ENCODE measurements at regions not wholly inside any gene's neighbourhood (a gene's known extent, or its start where the extent isn't known, plus 50 kb on each side); places are given as distances from the start of the nearest gene placed in this dataset.
"Not testable (repeated sequence)": the region's sequence is repeated elsewhere in the genome, so short reads cannot be mapped to it uniquely, and the experiment has no call there.

DNA sequence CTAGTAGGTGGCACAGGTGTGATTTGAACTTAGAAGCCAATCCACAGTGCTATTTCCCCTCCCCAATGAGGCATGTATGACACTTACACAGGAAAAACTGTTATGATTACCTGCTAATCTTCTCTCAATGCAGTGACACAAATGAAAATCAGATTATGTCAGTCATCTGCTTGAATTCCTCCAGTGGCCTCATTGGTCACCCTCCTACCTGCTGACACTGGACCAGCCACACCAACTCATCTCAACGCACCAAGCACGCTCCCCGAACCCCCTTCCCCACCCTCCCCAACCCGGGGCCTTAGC, 82.2 kb upstream of the SEC11C start:
- no peak for DNase-seq (ENCODE audit: low read depth in 2 of 3, low spot score in 1 of 3)

DNA sequence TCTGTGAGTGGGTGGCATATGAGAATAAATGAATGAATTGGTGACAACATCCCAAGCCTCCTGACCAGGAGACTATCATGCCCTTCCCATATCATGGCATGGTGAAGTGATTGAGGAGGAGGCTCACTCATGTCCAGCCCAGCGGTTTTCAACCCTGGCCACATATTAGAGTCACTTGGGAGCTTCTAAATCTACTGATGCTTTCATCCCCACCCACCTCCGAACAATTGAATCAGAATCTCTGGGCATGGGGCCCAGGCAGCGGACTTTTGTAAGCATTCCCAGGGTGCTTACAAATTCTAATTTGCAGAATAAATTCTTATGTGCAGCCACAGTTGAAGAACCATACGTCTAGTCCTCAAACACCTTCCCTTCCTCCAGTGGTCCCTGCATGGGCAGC, 81.7 kb upstream of the SEC11C start:
- no peak for DNase-seq (ENCODE audit: low read depth in 2 of 3, low spot score in 1 of 3)

DNA sequence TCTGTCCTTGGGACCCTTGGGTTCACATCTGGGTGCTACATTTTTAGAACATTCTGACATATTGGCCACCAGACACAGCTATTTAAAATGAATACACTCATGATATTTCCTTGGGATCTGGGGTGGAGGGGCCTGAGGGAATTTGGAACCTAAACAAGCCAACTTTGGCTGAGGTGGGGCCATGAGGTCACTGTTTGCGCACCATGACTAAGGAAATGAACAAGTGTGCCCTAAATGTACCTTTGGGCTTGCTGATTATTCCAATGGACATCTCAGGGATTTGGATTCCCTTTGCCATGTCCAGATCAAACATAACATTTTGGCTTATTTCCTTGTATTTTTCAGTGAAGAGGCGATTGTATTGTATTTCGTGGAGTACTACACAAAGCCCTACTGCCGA, 80.5 kb upstream of the SEC11C start:
- no peak for DNase-seq (ENCODE audit: low read depth in 2 of 3, low spot score in 1 of 3)

DNA sequence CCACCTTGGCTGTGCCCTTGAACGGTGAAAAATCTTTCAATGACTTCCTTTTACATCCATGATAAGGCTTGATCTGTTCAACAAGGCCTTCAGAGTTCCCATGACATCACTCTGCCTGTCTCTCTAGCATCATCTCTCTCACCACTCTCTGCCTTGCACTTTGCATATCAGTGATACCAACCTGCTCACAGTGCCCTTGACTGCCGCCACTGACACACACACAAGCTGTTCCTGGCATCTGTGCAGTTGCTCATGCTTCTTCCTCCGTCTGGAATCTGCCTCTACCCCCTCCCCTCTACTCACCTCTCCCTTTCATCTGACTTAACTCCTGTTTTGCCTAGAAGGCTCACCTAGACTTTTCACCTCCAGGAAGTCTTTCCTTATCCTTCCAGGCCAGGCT, 79.1 kb upstream of the SEC11C start:
- no peak for DNase-seq (ENCODE audit: low read depth in 2 of 3, low spot score in 1 of 3)

DNA sequence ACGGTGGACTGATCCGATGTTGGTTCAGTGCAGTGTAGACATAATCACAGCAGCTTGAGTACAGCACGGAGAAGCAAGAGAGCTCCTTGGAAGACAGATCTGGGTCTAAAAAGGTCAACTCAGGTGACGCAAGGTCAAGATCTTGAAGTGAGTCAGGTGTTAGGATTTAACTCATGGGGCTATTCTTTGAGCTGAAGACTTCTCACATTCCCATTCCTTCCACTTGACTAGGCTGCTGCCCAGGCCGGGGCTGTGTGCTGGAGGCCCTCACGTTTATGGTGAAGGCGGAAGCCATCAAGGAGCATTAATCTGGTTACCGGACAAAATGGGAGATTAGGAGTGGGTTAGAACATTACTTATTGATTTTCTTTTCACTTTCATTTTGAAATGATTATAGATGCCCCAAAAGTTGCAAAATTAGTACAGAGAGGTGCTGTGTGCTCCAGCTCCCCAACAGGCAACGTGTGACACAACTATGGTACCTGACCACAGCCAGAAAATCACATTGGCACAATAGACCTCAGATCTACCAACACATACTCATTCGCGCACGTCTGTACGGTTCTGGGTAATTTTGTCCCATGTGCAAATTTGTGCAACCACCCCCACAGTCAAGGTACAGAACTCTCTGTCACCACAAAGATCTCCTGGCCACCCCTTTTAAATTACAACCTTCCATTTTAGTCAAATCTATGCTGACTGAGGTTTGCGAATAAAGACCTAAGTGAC, 77.6 kb upstream of the SEC11C start:
- DNase-seq (ENCODE audit: low read depth in 2 of 3, low spot score in 1 of 3), result no peak

DNA sequence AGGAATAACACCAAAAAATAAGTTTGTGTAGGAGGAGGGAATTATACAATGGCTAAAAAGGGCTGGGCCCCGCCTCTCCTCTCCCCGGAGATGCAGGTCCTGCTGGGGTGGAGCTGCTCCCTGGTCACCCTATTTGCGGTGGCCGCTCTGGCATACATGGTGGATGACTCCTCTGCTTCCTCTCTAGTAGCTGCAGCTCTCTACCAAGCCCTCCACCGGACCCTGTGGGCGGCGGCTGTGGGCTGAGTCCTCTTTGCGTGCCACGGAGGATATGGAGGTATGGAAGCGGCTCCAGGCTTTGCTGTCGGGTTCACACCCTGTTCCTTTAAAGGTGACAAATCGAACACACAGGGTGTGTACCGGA, 77.1 kb upstream of the SEC11C start:
- DNase-seq (ENCODE audit: low read depth in 2 of 3, low spot score in 1 of 3), result no peak

DNA sequence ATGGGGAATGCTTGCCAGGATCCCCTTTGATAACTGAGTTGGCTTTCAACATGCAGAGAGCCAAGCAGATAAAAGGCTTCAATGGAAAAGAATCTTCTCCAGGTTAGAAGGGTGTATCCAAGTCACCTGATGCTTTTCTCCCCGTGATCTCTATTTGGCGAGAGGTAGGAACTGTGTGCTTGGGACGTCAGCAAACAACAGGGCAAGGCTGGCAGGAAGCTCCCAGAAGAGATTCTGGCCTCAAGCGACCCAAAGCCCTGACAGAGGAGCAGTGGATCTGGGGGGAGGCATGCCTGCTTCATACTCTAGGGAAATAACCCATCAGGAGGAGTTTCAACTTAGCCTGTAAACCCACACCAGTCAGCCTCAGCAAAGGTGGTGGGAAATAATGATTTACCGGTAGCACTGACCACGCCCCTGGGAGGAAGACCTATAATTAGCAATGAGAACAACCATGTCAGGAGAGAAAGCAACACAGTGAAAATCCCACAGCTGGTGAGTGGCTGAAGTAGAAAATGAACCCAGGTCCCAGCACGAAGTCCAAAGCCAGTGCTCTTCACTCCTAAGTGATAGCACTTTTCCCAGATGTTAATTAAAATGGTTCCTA, 76.3 kb upstream of the SEC11C start:
- no peak for DNase-seq (ENCODE audit: low read depth in 2 of 3, low spot score in 1 of 3)

DNA sequence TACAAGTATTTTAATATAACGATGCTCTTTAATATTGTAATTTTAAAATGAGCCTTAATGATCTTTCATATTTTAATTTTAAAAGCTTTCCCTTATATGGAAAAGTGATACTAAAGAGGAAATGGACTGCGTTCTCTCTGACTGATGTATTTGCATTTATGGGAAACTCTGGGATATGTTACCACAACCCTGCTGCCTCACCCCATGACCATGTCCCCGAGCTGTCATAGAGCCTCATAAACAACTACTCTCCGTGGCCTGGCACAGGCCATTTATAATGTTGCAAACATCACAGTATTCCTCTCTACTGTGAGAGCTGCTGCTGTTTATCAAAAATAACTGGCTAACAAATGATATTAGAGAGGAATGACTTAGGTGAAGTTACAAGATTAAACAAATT, 75.8 kb upstream of the SEC11C start:
- no peak for DNase-seq (ENCODE audit: low read depth in 2 of 3, low spot score in 1 of 3)

DNA sequence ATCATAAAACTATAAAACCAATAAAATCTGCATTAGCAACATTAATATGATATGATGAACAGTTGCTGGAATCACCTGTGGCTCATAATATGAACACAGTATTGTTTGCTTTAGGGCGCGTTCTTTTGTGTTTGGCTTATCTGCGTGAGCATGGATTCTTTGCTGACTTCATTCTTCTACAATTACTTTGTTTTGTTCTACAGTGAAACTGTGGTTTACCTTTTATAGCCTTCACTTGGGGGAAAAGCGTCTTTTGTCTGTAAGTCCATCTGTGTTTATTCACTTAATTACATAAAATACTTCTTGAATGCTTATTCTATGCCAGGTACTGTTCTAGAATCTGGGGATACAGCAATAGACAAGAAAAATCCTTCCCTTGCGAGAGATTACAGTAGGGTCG, 74.0 kb upstream of the SEC11C start:
- DNase-seq (ENCODE audit: low read depth in 2 of 3, low spot score in 1 of 3), result no peak

DNA sequence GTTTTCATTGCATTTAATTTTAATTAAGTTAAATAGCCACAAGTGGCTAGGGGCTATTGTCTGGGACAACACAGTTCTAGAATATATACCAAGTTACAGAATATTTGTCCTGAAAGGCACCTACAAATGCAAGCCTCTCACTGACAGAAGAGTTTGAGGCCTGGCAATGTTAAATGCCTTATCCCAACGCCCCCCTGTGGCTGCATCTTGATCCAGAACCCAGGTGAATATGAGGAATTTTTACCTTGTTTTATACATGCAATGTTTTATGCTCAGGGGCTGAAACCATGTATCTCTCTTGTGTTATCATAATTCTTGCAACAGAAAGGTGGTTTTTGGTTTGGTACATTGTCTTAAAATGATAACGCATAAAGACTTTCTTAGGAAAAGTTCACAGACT, 71.8 kb upstream of the SEC11C start:
- no peak for DNase-seq (ENCODE audit: low read depth in 2 of 3, low spot score in 1 of 3)

DNA sequence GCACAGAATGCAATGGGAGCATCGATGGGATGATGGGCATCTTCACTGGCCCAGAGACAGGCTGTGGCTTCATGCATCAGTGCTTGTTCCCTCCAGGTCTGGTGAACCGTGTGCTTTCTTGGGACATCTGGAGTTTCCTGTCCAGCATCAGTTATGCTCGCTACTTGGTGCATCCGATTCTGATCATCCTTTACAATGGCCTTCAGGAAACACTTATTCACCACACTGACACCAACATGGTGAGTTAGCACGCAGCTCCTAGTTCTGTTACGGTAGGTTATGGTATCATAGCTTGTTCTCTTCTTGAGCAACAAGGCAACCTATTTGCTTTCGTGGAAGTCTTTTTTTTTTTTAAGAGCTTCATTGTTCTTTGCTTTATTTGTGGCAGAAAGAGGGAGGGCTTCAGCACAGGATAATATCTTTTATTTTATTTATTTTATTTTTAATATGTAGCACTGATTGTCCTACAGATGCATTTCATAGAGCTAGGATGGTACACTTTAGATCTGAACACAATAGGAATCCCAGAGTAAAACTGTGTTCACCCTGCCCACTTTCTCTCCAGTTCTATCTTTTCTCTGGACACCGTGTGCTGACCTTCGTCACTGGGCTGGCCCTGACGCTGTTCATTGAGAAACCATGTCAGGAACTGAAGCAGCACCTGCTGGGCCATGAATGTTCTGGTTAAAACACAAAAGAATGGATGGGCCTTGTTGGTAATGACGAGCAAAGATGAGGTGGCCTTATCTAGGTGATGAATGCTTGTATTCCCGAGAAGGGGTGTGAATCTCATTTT, 71.2 kb upstream of the SEC11C start:
- DNase-seq (ENCODE audit: low read depth in 2 of 3, low spot score in 1 of 3), result no peak

DNA sequence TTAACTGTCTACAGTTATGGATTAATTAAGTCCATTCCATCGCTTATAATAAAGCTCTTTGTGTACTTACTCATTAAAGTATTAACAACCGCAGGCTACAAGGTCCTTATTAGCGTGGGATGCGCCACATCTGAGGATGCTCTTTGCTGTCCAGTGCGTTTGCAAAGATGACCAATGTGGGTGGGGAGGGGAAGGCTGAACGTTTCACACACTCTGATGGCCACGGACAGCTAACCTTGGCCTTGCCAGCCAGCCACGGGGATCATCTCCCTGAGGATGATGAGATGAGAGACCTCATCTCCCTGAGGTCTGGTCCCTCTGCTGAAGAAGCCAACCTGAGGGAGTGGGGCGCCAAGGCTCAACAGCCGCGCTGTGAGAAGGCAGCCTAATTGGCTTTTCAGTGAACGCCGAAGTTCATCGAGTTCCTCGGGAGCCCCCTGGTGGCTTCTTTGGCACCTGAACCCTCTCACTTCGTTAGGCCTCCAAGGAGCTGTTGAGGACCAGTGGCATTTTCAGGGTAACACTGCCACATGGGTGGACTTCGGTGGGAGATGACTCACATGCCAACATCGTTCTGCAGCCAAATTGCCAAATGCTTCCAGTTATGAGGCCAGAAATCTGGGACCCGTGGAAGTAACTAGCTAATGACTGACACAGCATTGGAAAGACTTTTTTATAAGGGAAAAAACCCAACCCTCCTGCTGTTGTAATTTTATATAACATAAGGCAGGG, 69.3 kb upstream of the SEC11C start:
- peak; percentile 73 to 86 (median 77) for DNase-seq (ENCODE audit: low read depth in 2 of 3, low spot score in 1 of 3)

DNA sequence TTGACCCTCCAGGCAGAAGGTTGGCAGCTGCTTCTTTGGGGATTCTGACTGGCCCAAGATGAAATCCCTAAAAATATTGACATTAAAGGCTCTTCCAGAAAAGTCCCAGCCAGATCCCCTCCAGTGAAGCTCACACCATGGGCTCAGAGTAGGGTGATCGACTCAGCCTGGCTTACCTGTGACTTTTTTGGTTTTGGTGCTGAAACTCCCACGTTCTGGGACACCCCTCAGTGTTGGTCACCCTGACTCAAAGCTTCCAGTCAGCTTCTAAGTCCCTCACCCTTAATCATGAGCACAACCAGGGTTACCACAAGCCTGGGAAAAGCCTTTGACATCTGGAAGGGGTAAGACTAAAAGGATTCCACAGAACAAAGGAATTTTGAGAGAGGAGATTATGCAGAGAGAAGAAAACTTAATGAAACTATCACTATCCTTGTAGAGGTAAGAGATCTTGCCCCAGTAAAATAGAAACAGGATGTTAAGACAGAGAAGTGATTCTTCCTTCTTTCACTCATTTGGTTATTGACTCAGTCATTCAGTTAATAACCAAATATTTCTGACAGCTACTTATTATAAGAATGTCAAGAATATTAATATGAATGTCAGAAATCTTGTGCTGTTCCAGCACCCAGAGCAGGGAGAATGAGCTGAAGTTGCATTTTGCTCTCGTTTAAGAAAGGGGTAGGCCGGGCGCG, 66.8 kb upstream of the SEC11C start:
- no peak for DNase-seq (ENCODE audit: low read depth in 2 of 3, low spot score in 1 of 3)

DNA sequence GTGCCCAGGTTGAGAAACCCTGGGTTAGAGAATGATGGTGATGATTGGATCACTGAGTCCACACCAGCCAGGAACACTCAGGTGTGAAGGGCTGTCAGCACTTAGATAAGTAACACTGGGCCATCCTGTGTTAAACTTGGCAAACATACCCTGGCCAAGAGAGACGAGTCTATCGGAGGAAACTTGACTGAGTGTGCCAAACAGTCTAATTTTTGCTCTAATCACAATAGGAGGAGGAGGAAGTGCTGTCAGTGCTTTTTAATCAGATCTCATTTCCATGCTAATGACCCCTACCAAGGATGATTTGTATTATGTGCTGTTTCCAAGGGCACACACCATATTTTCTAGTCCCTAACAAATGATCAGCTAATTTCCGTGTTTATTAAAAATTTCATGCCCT, 63.8 kb upstream of the SEC11C start:
- DNase-seq (ENCODE audit: low read depth in 2 of 3, low spot score in 1 of 3), result no peak

DNA sequence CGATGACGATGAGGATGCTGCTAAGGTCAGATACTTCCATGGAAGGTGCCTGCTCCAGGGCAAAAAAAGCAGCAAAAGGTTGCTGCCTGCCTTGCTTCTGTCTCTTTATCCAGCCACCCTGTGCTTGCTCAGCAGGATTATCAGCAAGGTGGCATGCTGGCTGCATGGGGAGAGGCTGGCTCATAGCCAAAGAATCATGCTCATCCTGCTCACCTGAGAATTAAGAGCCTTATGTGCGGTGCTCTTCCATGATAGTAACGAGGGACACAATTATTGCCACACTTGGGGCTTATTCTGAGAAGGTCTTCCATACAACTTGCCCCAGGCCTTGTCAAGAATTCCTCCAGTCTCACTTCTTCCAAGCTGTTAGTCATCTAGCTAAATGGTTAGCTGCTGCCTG, 60.4 kb upstream of the SEC11C start:
- no peak for DNase-seq (ENCODE audit: low read depth in 2 of 3, low spot score in 1 of 3)

DNA sequence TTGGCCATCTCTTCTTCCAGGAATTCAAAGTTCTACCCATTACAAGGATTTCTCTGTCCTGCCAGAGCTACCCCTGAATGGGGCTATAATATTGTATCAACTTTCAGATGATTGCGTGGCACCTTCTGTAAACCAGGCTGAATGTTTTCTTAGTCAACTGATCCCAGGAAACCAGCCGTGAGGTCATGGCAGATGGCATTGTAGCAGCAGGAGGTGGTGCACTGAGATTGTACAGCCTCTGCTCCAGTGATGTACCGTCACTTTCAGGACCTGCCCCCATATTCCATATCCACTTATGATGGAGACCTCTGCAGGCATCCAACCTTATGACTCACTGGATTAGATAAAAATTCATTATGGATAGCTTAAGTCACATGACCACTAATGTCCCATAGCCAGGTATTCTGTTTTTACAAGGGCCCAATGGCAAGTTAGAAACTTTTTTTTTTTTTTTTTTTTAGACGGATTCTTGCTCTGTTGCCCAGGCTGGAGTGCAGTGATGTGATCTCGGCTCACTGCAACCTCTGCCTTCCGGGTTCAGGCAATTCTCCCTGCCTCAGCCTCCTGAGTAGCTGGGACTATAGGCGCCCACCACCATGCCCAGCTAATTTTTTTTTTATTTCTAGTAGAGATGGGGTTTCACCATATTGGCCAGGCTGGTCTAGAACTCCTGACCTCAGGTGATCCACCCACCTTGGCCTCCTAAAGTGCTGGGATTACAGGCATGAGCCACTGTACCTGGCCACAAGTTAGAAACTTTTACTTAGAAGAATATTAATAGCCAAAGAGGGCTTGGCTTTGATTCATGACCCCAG, 59.8 kb upstream of the SEC11C start:
- not testable (repeated sequence) for DNase-seq (ENCODE audit: low read depth in 2 of 3, low spot score in 1 of 3)

DNA sequence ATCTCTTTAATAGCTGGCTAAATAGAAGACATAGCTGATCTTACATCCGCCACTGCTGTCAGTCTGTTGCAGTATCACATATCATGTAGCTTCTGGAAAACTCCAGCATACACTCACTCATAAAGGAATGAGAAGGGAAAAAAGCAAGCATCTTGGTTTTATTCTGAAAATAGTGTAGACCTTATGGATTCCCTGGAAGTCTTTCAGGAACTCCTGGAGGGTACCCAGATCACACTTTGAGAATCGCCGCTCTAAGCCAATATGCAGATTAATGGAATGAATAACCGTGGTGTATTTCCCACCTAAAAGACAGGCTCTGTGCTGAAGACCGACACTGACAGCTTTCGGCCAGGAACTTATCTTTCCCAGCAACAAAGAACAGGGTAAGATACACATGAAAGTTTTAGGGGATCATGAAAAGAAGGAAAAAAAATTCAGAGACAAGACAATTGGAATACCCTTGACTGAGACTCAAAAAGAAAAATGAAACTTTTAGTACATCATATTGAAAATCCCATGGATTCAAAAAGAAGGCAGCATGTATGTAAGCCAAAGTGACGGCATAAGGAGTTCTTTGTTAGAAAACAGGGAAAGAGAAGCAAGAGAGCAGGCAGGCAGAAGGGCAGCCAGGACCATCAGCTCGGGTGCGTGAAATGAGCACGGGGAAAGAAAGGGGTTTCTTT, 56.4 kb upstream of the SEC11C start:
- no peak for DNase-seq (ENCODE audit: low read depth in 2 of 3, low spot score in 1 of 3)

DNA sequence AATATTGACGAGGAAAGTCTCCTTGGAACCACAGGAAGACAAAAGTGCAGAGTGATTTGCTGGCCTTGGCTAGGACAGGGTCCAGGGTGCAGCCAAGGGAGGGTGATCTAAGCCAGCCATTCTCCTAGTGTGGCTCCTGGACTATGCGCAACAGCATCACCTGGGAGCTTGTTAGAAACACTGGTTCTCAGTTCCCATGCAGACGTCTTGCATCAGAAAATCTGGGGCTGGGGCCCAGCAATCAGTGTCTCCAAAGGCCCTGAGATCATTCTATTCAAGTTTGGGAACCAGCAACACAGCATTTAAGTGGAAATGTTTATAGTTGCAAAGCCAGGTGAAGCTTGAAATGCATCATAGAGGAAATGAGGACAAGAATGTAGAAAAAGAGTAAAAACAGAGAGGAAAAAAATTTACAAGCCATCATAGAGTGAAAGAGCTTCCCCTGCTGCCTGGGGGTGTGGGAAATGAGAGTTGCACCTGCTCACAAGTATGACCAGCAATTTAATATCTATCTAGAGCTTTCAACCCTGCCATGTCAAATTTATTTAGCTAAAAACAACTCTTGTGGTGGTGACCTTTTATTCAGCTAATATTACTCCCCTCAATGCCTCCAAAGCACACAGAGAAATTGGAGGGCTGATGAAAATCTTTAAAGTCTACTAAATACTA, 54.4 kb upstream of the SEC11C start:
- DNase-seq (ENCODE audit: low read depth in 2 of 3, low spot score in 1 of 3), result no peak

DNA sequence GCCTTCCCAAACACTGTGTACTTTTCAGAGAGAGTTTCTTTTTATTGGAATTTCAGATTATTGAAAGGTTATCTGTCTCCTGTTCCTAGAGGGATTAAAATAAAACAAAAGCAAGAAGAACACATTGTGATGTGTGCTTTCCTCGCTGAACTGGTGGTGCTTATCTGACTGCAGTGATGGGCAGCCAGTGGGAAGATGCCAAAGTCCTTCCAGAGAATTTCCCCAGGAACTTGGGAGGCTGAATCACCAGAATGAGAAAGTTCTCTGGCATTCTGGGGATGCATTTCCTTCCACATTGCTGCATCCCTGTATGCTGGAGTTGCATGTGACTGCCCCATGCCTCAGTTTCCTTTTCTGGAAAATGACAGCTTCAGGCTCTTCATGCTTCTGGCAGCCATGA, 53.9 kb upstream of the SEC11C start:
- no peak for DNase-seq (ENCODE audit: low read depth in 2 of 3, low spot score in 1 of 3)

Data from stimulated activated CD4-positive, alpha-beta T cell treated with anti-CD3 and anti-CD28 coated beads, Interleukin-12 subunit alpha, Interleukin-12 subunit beta, amount 100 ng/mL, for 48 hours (primary cell).